ENCODE measurements at regions not wholly inside any gene's neighbourhood (a gene's known extent, or its start where the extent isn't known, plus 50 kb on each side); places are given as distances from the start of the nearest gene placed in this dataset.

DNA sequence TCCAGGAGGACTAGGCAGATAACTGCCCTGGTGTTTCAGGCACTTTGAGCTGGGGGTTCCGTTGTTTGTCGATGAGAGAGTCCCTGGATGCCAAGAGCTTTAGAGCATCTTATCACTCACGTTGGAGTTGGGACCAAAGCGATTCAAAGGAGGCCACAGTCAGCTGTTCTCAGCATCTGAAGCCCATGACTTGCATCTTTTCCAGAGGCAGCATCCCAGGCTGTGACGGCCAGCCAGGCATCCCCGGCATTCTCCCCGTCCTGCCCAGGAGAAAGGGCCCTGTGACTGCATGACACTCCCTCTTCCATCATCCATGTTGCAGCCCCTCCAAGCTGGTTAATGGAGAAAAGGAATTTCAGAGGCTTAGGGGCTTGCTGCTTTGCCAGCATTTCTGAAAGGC is 520.3 kb downstream of the CDH26 start:
- Mint-ChIP-seq H3K27ac (ENCODE audit: low read depth) (no peak overlapping the region), H3K9me3 (no peaks in the 10 kb centered on the region), H3K4me1 (no peaks in the 10 kb centered on the region), H3K4me3 (no peak overlapping the region), H3K36me3 (ENCODE audit: insufficient read depth) (no peaks in the 10 kb centered on the region), H3K27me3 (peaks cover 21% of the 10 kb centered on the region)
- DNase-seq (ENCODE audit: low spot score in 2 of 2) (no peak), ATAC-seq (replicated peaks; ENCODE audit: extremely low read depth, poor library complexity, severe bottlenecking) (no peak)

DNA sequence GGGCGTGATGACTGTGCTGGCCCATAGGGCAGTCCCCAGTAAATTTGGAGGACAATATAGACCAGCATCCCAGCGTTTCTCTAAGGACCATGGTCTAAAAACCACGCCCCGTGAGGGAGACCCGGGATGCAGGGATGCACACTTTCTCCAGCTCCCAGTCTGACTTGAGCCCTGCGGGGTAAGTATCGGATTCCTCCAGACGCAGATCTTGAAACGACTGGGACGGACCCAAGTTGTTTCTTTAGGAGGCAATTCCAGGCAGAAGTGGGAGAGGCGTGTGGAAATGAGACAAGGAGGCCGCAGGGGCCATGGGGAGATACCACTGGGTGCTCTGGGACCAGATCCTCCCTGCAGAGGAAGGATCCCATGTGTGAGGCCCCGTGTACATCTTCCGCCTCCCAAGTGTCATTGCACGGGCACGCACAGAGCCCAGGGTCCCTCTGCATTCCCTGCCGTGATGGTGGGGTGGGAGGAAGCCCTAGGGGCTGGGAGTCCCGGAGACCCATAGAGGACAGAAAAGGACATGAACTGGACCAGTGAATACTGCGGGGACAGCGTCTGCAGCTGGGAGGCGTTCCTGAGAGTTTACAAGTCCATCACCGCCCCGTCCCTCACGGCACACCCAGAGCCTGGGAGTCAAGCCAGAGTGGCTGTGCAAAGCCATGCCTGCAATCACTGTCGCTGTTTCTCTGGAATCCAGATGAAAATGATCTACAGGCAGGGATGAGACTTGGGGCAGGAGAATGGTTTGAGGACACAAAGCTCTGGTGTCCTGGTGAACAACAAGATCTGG is 522.9 kb downstream of the CDH26 start:
- no peak overlapping the region for H3K4me3 Mint-ChIP-seq
- H3K9me3 Mint-ChIP-seq = no peaks in the 10 kb centered on the region
- H3K36me3 Mint-ChIP-seq (ENCODE audit: insufficient read depth) = no peaks in the 10 kb centered on the region
- H3K4me1 Mint-ChIP-seq = no peaks in the 10 kb centered on the region
- ATAC-seq (replicated peaks; ENCODE audit: extremely low read depth, poor library complexity, severe bottlenecking) (no peak), DNase-seq (ENCODE audit: low spot score in 2 of 2) (no peak)
- no peak overlapping the region for H3K27ac Mint-ChIP-seq (ENCODE audit: low read depth)
- peaks cover 30% of the 10 kb centered on the region for H3K27me3 Mint-ChIP-seq

DNA sequence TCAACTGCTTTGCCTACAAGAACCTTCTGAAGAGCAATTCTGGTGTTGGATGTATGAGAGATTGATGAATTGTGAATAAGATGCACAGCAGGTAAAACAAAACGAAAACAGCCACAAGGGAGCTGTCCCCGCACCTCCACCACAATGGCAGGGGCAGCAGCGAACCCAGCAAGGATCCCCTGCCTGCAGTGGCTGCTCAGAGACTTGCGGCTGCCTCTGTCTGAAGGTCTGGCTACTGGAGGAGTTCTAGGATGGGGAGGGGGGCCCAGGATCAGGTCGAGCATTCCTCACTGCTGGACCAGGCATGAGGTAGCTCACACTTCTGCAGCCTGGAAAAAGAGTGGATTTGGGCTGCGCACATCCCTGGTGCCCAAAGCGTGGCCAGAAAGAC is 523.5 kb downstream of the CDH26 start:
- Mint-ChIP-seq H3K36me3 (ENCODE audit: insufficient read depth) (no peaks in the 10 kb centered on the region), H3K4me3 (no peak overlapping the region), H3K27ac (ENCODE audit: low read depth) (no peak overlapping the region), H3K27me3 (peaks cover 36% of the 10 kb centered on the region), H3K9me3 (no peaks in the 10 kb centered on the region), H3K4me1 (no peaks in the 10 kb centered on the region)
- ATAC-seq (replicated peaks; ENCODE audit: extremely low read depth, poor library complexity, severe bottlenecking) (no peak), DNase-seq (ENCODE audit: low spot score in 2 of 2) (no peak)

DNA sequence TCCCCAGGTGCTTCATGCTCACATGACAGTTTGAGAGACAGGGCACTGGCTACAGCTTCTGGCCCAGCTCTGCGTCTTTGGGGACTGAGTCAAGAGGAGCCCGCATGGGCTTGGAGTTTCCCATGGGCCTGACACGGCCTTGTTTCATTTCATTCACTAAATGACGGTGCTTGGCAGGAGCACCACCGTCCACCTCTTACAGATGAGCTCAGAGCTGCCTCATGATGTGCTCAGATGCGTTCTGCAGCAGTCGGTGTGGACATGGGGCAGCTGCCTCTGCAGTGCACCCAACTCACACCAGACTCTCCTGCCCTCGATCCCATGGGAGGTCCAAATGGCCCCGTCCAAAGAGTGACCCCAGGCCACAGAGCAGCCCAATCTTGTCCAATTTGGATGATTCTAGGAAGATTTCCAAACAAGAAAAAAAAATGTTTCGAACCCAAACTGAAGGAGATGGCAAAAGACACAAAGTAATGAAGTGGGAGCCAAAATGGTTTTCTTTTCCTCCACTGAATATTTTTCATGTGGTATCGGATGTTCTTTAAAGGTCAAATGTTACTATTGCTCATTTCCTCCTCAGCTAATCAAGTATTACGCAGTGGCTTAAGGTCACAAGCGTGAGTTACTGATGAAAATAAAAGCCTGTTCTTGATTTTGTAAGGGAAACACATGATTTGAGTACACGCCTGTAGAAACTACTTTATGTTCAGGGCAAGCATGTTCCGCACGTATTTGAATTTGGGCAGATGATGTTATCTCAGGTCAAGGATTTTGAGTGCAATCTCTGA is 524.2 kb downstream of the CDH26 start:
- no peaks in the 10 kb centered on the region for H3K9me3 Mint-ChIP-seq
- ATAC-seq (replicated peaks; ENCODE audit: extremely low read depth, poor library complexity, severe bottlenecking) (no peak), DNase-seq (ENCODE audit: low spot score in 2 of 2) (no peak)
- no peaks in the 10 kb centered on the region for H3K36me3 Mint-ChIP-seq (ENCODE audit: insufficient read depth)
- peaks cover 40% of the 10 kb centered on the region for H3K27me3 Mint-ChIP-seq
- H3K4me1 Mint-ChIP-seq = no peaks in the 10 kb centered on the region
- H3K4me3 Mint-ChIP-seq = no peak overlapping the region
- H3K27ac Mint-ChIP-seq (ENCODE audit: low read depth) = no peak overlapping the region

DNA sequence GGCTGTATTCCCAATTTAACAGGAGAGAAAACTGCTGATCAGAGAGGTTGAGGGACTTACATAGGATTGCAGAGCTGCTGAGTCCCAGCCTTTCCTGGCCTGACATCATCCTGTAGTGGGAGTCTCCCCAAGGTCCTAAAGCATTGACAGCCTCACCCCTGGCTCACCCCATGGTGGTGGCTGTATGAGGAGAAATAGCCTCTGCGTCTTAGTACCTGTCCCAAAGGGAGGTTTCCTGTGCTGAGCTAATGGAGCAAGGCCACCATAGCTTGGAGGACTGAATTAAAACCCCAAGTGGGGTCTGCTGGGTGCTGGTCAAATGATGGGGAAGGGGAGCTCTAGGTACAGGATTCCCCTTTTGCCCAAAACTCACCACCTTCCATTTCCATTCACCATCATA is 525.1 kb downstream of the CDH26 start:
- DNase-seq (ENCODE audit: low spot score in 2 of 2) = no peak
- Mint-ChIP-seq H3K4me1 (no peaks in the 10 kb centered on the region), H3K9me3 (no peaks in the 10 kb centered on the region), H3K27ac (ENCODE audit: low read depth) (no peak overlapping the region), H3K27me3 (peaks cover 40% of the 10 kb centered on the region), H3K4me3 (no peak overlapping the region), H3K36me3 (ENCODE audit: insufficient read depth) (no peaks in the 10 kb centered on the region)
- no peak for ATAC-seq (replicated peaks; ENCODE audit: extremely low read depth, poor library complexity, severe bottlenecking)

DNA sequence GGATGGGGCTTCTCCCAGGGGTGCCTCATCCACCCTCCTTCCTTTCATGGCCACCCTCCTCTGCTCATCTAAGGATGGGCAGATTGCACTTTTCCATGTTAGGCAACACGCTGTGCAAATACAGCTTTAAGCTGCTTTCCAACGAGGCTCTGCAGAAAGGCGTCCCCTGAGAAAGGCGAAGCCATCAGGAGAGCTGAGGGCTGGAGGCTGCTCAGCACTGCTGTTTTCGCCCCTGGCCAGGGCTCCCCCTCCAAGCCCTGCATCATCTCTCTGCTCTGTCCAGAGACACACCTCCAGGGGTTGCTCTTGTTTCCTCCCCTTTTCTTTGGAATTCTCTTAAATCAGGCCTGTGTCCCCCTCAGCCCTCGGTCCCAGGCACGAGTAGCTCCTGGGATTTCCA is 526.1 kb downstream of the CDH26 start:
- Mint-ChIP-seq H3K27me3 (peaks cover 40% of the 10 kb centered on the region), H3K4me1 (no peaks in the 10 kb centered on the region), H3K27ac (ENCODE audit: low read depth) (no peak overlapping the region), H3K36me3 (ENCODE audit: insufficient read depth) (no peaks in the 10 kb centered on the region), H3K4me3 (no peak overlapping the region), H3K9me3 (no peaks in the 10 kb centered on the region)
- no peak for DNase-seq (ENCODE audit: low spot score in 2 of 2)
- no peak for ATAC-seq (replicated peaks; ENCODE audit: extremely low read depth, poor library complexity, severe bottlenecking)

DNA sequence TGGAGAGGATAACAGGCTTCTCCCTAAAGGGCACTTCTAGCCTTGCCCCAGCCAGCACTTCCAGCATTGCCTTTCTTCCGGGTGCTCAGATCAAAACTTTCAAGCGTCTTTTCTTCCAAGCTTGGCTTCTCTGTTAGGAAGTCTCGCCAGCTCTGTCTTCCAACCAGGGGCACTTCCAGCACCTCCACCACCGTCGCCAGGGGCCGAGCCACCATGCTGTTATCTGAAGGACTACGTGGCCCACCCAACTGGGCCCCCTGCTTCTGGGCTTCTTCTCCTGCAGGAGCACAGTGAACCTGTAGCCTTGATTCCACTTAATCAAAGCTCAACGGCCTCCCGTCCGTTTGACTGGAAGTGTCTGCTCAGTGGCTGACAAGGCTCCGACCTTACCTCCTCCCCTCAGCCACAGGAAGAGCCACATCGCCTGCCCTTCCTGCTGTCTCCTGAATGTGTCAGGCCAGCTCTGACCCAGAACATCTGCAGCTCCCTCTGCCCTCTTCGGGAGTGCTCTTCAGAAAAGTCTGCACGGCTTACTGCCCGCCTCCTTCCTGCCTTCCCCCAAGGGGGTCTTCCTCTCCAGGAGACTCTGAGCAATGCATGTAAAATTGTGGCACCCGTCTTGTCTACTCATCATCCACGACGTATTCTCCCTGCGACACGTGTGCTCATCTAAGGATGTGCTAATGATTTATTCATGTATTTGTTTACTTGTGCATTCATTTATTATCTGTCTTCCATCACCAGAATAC is 527.0 kb downstream of the CDH26 start:
- no peak for ATAC-seq (replicated peaks; ENCODE audit: extremely low read depth, poor library complexity, severe bottlenecking)
- no peaks in the 10 kb centered on the region for H3K4me1 Mint-ChIP-seq
- H3K9me3 Mint-ChIP-seq = no peaks in the 10 kb centered on the region
- no peaks in the 10 kb centered on the region for H3K36me3 Mint-ChIP-seq (ENCODE audit: insufficient read depth)
- DNase-seq (ENCODE audit: low spot score in 2 of 2) = no peak
- no peak overlapping the region for H3K4me3 Mint-ChIP-seq
- no peak overlapping the region for H3K27ac Mint-ChIP-seq (ENCODE audit: low read depth)
- peaks cover 34% of the 10 kb centered on the region for H3K27me3 Mint-ChIP-seq

DNA sequence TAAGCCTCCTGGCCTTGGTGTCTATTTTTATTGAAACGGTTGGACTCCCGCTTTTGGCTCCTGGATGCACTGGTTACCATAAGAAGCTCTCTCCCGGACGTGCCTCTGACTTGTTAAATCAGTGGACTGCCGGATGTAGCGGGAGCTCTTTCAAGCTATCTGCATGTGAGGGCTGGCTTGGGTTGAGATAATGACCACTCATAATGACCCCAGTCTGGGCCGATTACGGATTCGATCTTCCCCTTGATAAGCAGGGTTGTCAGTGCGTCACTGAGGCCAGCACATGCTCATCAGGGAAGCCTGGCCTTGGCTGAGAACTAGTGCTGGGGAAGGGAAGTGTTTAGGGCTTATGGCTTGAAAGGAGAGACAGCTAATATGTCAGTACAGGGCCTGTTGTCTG is 528.1 kb downstream of the CDH26 start:
- Mint-ChIP-seq H3K27ac (ENCODE audit: low read depth) (no peak overlapping the region), H3K9me3 (no peaks in the 10 kb centered on the region), H3K27me3 (peaks cover 30% of the 10 kb centered on the region), H3K36me3 (ENCODE audit: insufficient read depth) (no peaks in the 10 kb centered on the region), H3K4me1 (no peaks in the 10 kb centered on the region), H3K4me3 (no peak overlapping the region)
- ATAC-seq (replicated peaks; ENCODE audit: extremely low read depth, poor library complexity, severe bottlenecking) (no peak), DNase-seq (ENCODE audit: low spot score in 2 of 2) (no peak)

DNA sequence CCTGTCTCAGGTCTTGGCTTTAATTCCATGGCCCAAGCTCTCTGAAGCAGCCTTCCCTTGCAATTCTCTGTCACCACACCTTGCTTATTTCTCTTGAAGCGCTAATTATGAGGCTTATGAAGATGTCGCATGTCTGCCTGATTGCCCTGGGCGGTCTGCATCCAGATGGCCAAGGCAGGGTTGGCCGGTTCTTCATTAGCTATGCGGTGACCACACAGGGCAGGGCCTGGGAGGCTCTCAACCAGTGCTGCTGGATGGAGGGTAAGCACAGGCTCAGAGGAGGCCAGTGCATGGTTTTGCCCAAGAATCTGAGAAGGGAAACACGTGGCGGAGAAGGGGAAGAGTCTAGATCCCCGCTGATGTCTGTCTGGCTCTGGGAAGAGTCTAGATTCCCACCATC is 528.7 kb downstream of the CDH26 start:
- no peaks in the 10 kb centered on the region for H3K4me1 Mint-ChIP-seq
- no peak overlapping the region for H3K27ac Mint-ChIP-seq (ENCODE audit: low read depth)
- H3K9me3 Mint-ChIP-seq = no peaks in the 10 kb centered on the region
- ATAC-seq (replicated peaks; ENCODE audit: extremely low read depth, poor library complexity, severe bottlenecking) = no peak
- H3K4me3 Mint-ChIP-seq = no peak overlapping the region
- no peaks in the 10 kb centered on the region for H3K36me3 Mint-ChIP-seq (ENCODE audit: insufficient read depth)
- no peak for DNase-seq (ENCODE audit: low spot score in 2 of 2)
- H3K27me3 Mint-ChIP-seq = peaks cover 30% of the 10 kb centered on the region

DNA sequence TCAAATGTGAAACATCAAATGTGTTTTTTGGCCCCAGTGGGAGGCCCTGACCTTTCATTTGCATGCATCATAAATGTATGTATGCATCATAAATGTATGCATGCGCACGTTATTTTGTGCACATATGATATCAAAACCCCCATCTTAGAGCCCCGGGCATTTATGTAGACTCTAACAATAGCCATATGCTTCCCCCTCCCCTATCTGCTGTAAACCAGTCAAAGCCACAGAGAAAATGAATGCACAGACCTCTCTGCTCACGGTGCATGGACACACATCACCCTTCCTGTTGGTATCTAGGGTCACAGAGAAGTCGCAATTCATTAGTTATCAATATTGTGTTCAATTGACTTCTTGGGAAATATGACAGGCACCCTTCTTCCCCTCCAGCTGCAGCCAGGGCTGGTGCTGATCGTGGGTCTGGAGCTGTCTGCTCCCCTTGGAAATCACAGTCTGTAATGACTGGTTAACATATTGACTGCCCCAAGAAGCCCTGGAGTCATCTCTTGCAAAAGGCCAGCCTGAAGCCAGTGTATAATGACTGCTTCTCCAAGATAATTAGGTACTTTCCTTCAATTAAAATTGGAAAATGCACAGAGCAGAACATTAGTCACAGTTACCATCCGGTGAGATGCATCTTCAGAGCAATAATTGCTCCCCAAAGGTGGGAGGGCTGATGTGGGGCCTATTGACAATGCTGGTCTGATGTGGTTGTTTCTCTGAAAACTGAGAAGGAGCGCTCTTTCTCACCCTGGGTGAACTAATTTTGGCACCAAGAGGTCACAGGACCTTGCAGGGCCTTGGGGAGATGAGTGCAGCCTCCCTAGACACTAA is 532.2 kb downstream of the CDH26 start:
- H3K27ac Mint-ChIP-seq (ENCODE audit: low read depth) = no peak overlapping the region
- no peaks in the 10 kb centered on the region for H3K36me3 Mint-ChIP-seq (ENCODE audit: insufficient read depth)
- no peak for ATAC-seq (replicated peaks; ENCODE audit: extremely low read depth, poor library complexity, severe bottlenecking)
- no peaks in the 10 kb centered on the region for H3K4me1 Mint-ChIP-seq
- H3K27me3 Mint-ChIP-seq = peaks cover 17% of the 10 kb centered on the region
- H3K9me3 Mint-ChIP-seq = no peaks in the 10 kb centered on the region
- H3K4me3 Mint-ChIP-seq = no peak overlapping the region
- DNase-seq (ENCODE audit: low spot score in 2 of 2) = no peak

DNA sequence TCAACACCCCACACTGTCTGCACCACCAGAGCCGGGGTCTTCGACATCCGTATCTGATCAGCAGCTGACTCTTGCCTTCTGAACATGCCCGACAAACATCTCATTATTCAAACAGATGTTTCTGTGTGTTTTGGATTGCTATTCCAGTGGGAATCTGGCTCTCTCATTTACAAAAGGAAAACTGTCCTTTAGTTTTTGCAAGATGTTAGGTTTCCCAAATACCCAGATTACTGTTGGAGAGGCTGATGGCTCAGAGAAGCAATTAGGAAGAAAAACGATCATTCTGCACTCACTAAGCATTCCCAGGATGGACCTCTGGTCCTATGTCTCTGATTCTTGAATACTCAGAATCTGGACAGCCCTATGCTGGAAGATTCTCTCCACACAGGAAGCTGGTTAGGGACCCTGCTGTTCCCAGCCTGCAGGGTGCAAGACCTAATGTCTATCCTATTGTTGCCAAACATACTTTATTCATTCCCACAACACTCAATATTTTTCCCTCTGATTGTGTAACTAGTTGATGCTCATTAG is 532.9 kb downstream of the CDH26 start:
- no peaks in the 10 kb centered on the region for H3K9me3 Mint-ChIP-seq
- H3K4me1 Mint-ChIP-seq = no peaks in the 10 kb centered on the region
- H3K4me3 Mint-ChIP-seq = no peak overlapping the region
- no peak overlapping the region for H3K27ac Mint-ChIP-seq (ENCODE audit: low read depth)
- H3K36me3 Mint-ChIP-seq (ENCODE audit: insufficient read depth) = no peaks in the 10 kb centered on the region
- ATAC-seq (replicated peaks; ENCODE audit: extremely low read depth, poor library complexity, severe bottlenecking) (no peak), DNase-seq (ENCODE audit: low spot score in 2 of 2) (no peak)
- H3K27me3 Mint-ChIP-seq = peaks cover 10% of the 10 kb centered on the region

DNA sequence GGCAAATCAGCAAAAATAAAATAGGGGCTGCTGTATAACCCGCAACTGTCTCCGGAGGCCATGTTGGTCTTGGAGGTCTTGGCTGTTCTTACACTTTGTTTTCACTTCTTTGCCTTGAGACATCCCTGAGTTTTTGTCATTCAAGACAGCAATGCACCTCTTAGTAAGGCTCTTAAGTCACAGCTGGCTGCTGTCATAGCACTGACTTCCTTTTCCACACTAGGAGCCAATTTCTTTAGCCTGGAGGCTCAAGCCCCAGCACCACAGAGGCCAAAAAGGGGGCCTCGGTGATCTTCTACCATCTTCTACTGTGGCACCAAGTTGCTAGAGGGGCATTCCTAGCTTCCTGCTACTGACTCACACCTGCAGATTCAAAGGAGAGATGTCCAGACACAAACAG is 536.3 kb downstream of the CDH26 start:
- no peak for ATAC-seq (replicated peaks; ENCODE audit: extremely low read depth, poor library complexity, severe bottlenecking)
- DNase-seq (ENCODE audit: low spot score in 2 of 2) = no peak
- H3K4me1 Mint-ChIP-seq = no peaks in the 10 kb centered on the region
- no peak overlapping the region for H3K4me3 Mint-ChIP-seq
- no peak overlapping the region for H3K27ac Mint-ChIP-seq (ENCODE audit: low read depth)
- H3K36me3 Mint-ChIP-seq (ENCODE audit: insufficient read depth) = no peaks in the 10 kb centered on the region
- H3K9me3 Mint-ChIP-seq = no peaks in the 10 kb centered on the region
- no peaks in the 10 kb centered on the region for H3K27me3 Mint-ChIP-seq
